ENCODE measurements at regions not wholly inside any gene's neighbourhood (a gene's known extent, or its start where the extent isn't known, plus 50 kb on each side); places are given as distances from the start of the nearest gene placed in this dataset.

DNA sequence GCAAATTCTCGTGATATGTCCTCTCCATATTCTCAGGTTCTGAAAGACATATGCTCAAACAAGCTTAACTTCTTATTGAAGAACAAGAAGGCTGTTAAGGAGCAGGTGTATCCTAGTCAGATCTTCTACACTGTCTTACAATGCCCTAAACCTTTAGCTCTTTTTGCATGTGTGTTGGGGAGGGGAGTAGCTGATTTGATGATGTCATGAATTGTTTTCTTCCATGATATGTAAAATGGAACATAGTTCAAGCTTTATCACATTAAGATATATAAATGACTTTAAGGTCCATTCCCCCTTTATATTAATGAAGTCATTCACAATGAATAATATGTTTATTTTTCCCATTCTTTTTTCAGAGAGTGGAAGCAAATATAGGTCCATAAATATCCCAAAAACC is 332.5 kb upstream of the FAM241A start:
- ChIA-PET CTCF (no interaction called here), POLR2A (no interaction called here)
- no peak for DNase-seq
- Histone ChIP-seq H3K27me3 (replicated peaks in 1 of 4; ENCODE audit: control extremely low read depth in 1 of 4, control insufficient read depth in 3 of 4, insufficient read depth in 4 of 4, low read length in 3 of 4) (no peaks in the 10 kb centered on the region), H3K4me3 (ENCODE audit: control extremely low read depth in 1 of 5, extremely low read depth in 1 of 5, insufficient read depth in 1 of 5, low read depth in 2 of 5, low read length in 4 of 5) (no peak overlapping the region), H3K4me2 (replicated peaks; ENCODE audit: low read depth, low read length, poor library complexity, severe bottlenecking) (no peak overlapping the region), H3K4me1 (ENCODE audit: control insufficient read depth in 2 of 2, insufficient read depth in 2 of 2, low read length in 2 of 2) (no peaks in the 10 kb centered on the region), H3K36me3 (replicated peaks in 1 of 2; ENCODE audit: control extremely low read depth in 1 of 2, control insufficient read depth in 1 of 2, extremely low read depth in 1 of 2, insufficient read depth in 2 of 2, low read length in 1 of 2) (no peaks in the 10 kb centered on the region), H2AFZ (ENCODE audit: insufficient read depth, low read depth, low read length, poor library complexity, severe bottlenecking) (no peak overlapping the region), H3K9ac (ENCODE audit: low read length) (no peak overlapping the region), H3K79me2 (ENCODE audit: control insufficient read depth, insufficient read depth, low read length) (no peaks in the 10 kb centered on the region), H3K9me3 (ENCODE audit: control extremely low read depth in 1 of 3, control insufficient read depth in 2 of 3, insufficient read depth in 1 of 3, low read length in 2 of 3) (peaks cover 0 to 8% (median 1%) of the 10 kb centered on the region in 3 donors), H4K20me1 (ENCODE audit: control insufficient read depth, insufficient read depth, low read length, poor library complexity, severe bottlenecking) (no peaks in the 10 kb centered on the region), H3K27ac (ENCODE audit: low read length in 2 of 2) (no peak overlapping the region)
- no peak overlapping the region for H3K4me3 Mint-ChIP-seq
- ATAC-seq (ENCODE audit: low read depth), result no peak
- peaks cover 6% of the 10 kb centered on the region for H3K9me3 Mint-ChIP-seq (ENCODE audit: insufficient read depth)
- H3K27ac Mint-ChIP-seq, result no peak overlapping the region
- intact Hi-C loops (cut with micrococcal nuclease), result no loop called here
- TF ChIP-seq EZH2 (IDR thresholded peaks at IDR 0.05; ENCODE audit: borderline replicate concordance, insufficient read depth, low read depth, low read length, poor library complexity, severe bottlenecking), result no peak
- TF ChIP-seq, protein P1, sequence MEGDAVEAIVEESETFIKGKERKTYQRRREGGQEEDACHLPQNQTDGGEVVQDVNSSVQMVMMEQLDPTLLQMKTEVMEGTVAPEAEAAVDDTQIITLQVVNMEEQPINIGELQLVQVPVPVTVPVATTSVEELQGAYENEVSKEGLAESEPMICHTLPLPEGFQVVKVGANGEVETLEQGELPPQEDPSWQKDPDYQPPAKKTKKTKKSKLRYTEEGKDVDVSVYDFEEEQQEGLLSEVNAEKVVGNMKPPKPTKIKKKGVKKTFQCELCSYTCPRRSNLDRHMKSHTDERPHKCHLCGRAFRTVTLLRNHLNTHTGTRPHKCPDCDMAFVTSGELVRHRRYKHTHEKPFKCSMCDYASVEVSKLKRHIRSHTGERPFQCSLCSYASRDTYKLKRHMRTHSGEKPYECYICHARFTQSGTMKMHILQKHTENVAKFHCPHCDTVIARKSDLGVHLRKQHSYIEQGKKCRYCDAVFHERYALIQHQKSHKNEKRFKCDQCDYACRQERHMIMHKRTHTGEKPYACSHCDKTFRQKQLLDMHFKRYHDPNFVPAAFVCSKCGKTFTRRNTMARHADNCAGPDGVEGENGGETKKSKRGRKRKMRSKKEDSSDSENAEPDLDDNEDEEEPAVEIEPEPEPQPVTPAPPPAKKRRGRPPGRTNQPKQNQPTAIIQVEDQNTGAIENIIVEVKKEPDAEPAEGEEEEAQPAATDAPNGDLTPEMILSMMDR (IDR thresholded peaks at IDR 0.05), result no peak
- no peaks in the 10 kb centered on the region for H3K4me1 Mint-ChIP-seq
- no CpG with 5 or more reads among the region's 1 CpG for WGBS (ENCODE audit: insufficient coverage)
- H3K27me3 Mint-ChIP-seq, result no peaks in the 10 kb centered on the region

DNA sequence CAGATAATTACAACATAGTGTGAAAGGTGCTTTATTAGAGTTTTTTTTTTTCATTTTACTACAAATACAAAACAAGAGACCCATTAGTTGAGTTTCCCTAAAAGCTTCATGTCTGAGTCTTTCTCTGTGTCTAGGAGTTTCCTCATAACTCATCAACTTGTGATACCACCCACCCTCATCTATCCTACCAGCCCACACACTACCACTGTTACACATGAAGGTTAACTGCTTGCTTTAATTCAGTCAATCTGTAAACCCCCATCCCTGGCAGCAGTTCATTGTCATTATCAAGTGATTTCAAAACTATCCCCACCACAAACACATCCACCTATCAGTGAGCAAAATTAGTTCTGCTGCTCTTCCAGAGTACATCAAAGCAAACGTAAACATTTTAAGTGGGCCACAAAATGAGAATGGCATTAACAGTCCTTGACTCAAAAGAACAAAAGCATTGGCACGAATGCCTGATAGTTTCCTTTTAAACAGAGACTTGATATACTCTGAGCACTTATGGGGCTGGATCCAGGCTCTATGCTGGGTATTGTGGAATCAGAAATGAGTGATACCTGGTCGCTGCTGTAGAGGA is 331.6 kb upstream of the FAM241A start:
- H3K27me3 ChIP-seq (replicated peaks in 1 of 4; ENCODE audit: control extremely low read depth in 1 of 4, control insufficient read depth in 3 of 4, insufficient read depth in 4 of 4, low read length in 3 of 4), result no peaks in the 10 kb centered on the region
- no peak for ATAC-seq (ENCODE audit: low read depth)
- H3K4me2 ChIP-seq (replicated peaks; ENCODE audit: low read depth, low read length, poor library complexity, severe bottlenecking), result no peak overlapping the region
- ChIA-PET POLR2A (no interaction called here), CTCF (no interaction called here)
- no peak for TF ChIP-seq EZH2 (IDR thresholded peaks at IDR 0.05; ENCODE audit: borderline replicate concordance, insufficient read depth, low read depth, low read length, poor library complexity, severe bottlenecking)
- TF ChIP-seq, protein P1 (IDR thresholded peaks at IDR 0.05), result no peak
- H3K27ac ChIP-seq (ENCODE audit: low read length in 2 of 2), result no peak overlapping the region
- no peaks in the 10 kb centered on the region for H3K36me3 ChIP-seq (replicated peaks in 1 of 2; ENCODE audit: control extremely low read depth in 1 of 2, control insufficient read depth in 1 of 2, extremely low read depth in 1 of 2, insufficient read depth in 2 of 2, low read length in 1 of 2)
- Mint-ChIP-seq H3K27ac (no peak overlapping the region), H3K27me3 (no peaks in the 10 kb centered on the region), H3K9me3 (ENCODE audit: insufficient read depth) (peaks cover 6% of the 10 kb centered on the region), H3K4me3 (no peak overlapping the region), H3K4me1 (no peaks in the 10 kb centered on the region)
- WGBS (ENCODE audit: insufficient coverage), result 75% methylated on average over 2 of the region's 3 CpGs
- DNase-seq, result no peak
- no peaks in the 10 kb centered on the region for H3K4me1 ChIP-seq (ENCODE audit: control insufficient read depth in 2 of 2, insufficient read depth in 2 of 2, low read length in 2 of 2)
- intact Hi-C loops (cut with micrococcal nuclease), result no loop called here
- H3K9ac ChIP-seq (ENCODE audit: low read length), result no peak overlapping the region
- H2AFZ ChIP-seq (ENCODE audit: insufficient read depth, low read depth, low read length, poor library complexity, severe bottlenecking), result no peak overlapping the region
- peaks cover 0 to 8% (median 3%) of the 10 kb centered on the region in 3 donors for H3K9me3 ChIP-seq (ENCODE audit: control extremely low read depth in 1 of 3, control insufficient read depth in 2 of 3, insufficient read depth in 1 of 3, low read length in 2 of 3)
- no peaks in the 10 kb centered on the region for H4K20me1 ChIP-seq (ENCODE audit: control insufficient read depth, insufficient read depth, low read length, poor library complexity, severe bottlenecking)
- no peaks in the 10 kb centered on the region for H3K79me2 ChIP-seq (ENCODE audit: control insufficient read depth, insufficient read depth, low read length)
- H3K4me3 ChIP-seq (ENCODE audit: control extremely low read depth in 1 of 5, extremely low read depth in 1 of 5, insufficient read depth in 1 of 5, low read depth in 2 of 5, low read length in 4 of 5), result no peak overlapping the region

Data from B cell (primary cell).